ENCODE measurements at regions not wholly inside any gene's neighbourhood (a gene's known extent, or its start where the extent isn't known, plus 50 kb on each side); places are given as distances from the start of the nearest gene placed in this dataset.

- no peak for TF ChIP-seq POLR2A (IDR thresholded peaks at IDR 0.05; ENCODE audit: low read depth, low read length)
- no peak for TF ChIP-seq TAF1 (IDR thresholded peaks at IDR 0.05; ENCODE audit: borderline replicate concordance, low read depth, low read length)
- no peak for TF ChIP-seq POLR2AphosphoS5 (IDR thresholded peaks at IDR 0.05; ENCODE audit: low read depth, low read length)
Measured at GRCh38 chr10:27349987-27350386, 109.4 kb upstream of the ACBD5 start.

Measured in GM12892 (cell line).